Retinal pigment epithelial cell (primary cell): ENCODE measurements at regions not wholly inside any gene's neighbourhood (a gene's known extent, or its start where the extent isn't known, plus 50 kb on each side); places are given as distances from the start of the nearest gene placed in this dataset.

Source experiments
- DNase-seq: peaks from one replicate; pipeline ENCODE4 v3.0.0-alpha.2; 2010; ENCODE audit warnings: low read depth
- H3K4me3 ChIP-seq: 2 replicates; pipeline ENCODE4 v1.5.1; 2011; ENCODE audit warnings: mild to moderate bottlenecking, low read length, control low read depth, moderate library complexity
- CTCF ChIP-seq: conservative IDR thresholded peaks from 2 replicates; pipeline ENCODE4 v1.5.1; 2011; ENCODE audit warnings: low read depth, low read length, control low read depth, inconsistent platforms

- no peak overlapping the region for H3K4me3 ChIP-seq
- TF ChIP-seq CTCF: no peak
- DNase-seq: no peak
Measured at GRCh38 chr20:6705926-6706548, 61.4 kb upstream of the BMP2 start.

GRCh38 chr20:6705106-6705766, 62.2 kb upstream of the BMP2 start:
- no peak for TF ChIP-seq CTCF
- H3K4me3 ChIP-seq: no peak overlapping the region
- no peak for DNase-seq

- no peak for TF ChIP-seq CTCF
- no peak for DNase-seq
Measured at GRCh38 chr20:6704132-6704861, 63.2 kb upstream of the BMP2 start.

GRCh38 chr20:6703656-6704055, 63.8 kb upstream of the BMP2 start:
- no peak for DNase-seq
- no peak for TF ChIP-seq CTCF
- no peak overlapping the region for H3K4me3 ChIP-seq

More at GRCh38 chr20:6704132-6704861, 63.2 kb upstream of the BMP2 start:
- H3K4me3 ChIP-seq: no peak overlapping the region

GRCh38 chr20:6703047-6703446, 64.4 kb upstream of the BMP2 start:
- DNase-seq: no peak
- no peak for TF ChIP-seq CTCF
- no peak overlapping the region for H3K4me3 ChIP-seq

GRCh38 chr20:6702144-6702543, 65.3 kb upstream of the BMP2 start:
- no peak for DNase-seq
- TF ChIP-seq CTCF: no peak
- H3K4me3 ChIP-seq: no peak overlapping the region
